ENCODE measurements at regions not wholly inside any gene's neighbourhood (a gene's known extent, or its start where the extent isn't known, plus 50 kb on each side); places are given as distances from the start of the nearest gene placed in this dataset.
"Not testable (repeated sequence)": the region's sequence is repeated elsewhere in the genome, so short reads cannot be mapped to it uniquely, and the experiment has no call there.

DNA sequence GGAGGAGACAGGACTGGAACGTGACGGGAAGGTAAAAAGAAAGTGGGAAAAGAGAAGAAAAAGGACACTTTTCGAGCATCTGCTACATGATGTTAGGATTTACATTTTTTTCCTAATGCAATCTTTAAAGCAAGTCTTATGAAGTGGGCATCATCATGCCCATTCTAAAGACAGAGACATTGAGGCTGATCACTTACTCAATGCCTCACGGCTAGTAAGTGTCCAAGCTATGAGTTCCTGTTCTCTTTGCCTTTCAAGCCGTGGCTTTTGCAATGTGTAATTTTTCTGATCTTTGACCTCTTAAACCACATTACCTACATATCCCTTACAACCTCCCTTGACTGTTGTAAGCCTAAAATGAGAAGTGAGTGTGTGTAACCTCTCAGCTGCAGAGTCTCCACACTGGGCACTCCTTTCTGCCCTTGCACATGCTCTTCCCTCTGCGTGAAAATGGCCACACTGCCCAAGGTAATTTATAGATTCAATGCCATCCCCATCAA, 649.2 kb downstream of the RNF144A start:
- Mint-ChIP-seq H3K4me1 (no peaks in the 10 kb centered on the region), H3K36me3 (ENCODE audit: low read depth) (no peaks in the 10 kb centered on the region), H3K27ac (no peak overlapping the region), H3K9me3 (peaks cover 11% of the 10 kb centered on the region), H3K27me3 (ENCODE audit: low read depth) (peaks cover 6% of the 10 kb centered on the region), H3K4me3 (no peak overlapping the region)
- TF ChIP-seq, protein P1, sequence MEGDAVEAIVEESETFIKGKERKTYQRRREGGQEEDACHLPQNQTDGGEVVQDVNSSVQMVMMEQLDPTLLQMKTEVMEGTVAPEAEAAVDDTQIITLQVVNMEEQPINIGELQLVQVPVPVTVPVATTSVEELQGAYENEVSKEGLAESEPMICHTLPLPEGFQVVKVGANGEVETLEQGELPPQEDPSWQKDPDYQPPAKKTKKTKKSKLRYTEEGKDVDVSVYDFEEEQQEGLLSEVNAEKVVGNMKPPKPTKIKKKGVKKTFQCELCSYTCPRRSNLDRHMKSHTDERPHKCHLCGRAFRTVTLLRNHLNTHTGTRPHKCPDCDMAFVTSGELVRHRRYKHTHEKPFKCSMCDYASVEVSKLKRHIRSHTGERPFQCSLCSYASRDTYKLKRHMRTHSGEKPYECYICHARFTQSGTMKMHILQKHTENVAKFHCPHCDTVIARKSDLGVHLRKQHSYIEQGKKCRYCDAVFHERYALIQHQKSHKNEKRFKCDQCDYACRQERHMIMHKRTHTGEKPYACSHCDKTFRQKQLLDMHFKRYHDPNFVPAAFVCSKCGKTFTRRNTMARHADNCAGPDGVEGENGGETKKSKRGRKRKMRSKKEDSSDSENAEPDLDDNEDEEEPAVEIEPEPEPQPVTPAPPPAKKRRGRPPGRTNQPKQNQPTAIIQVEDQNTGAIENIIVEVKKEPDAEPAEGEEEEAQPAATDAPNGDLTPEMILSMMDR (IDR thresholded peaks at IDR 0.05; ENCODE audit: unreplicated experiment in 3 of 3), result no peak

DNA sequence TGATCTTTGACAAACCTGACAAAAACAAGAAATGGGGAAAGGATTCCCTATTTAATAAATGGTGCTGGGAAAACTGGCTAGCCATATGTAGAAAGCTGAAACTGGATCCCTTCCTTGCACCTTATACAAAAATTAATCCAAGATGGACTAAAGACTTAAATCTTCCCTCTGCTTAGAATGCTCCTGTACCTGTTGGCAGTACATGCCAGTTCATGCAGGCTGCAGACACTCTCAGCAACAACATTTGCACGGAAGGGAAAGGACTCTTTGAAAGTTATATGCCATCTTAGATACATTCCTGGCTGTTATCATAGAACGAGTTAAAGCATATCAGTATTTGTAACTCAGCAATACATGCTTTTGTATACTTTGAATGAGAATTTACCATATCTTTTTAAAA, 649.9 kb downstream of the RNF144A start:
- not testable (repeated sequence) for H3K4me1 Mint-ChIP-seq; H3K27ac Mint-ChIP-seq; H3K36me3 Mint-ChIP-seq (ENCODE audit: low read depth); H3K27me3 Mint-ChIP-seq (ENCODE audit: low read depth); H3K4me3 Mint-ChIP-seq
- H3K9me3 Mint-ChIP-seq, result peaks cover 11% of the 10 kb centered on the region

DNA sequence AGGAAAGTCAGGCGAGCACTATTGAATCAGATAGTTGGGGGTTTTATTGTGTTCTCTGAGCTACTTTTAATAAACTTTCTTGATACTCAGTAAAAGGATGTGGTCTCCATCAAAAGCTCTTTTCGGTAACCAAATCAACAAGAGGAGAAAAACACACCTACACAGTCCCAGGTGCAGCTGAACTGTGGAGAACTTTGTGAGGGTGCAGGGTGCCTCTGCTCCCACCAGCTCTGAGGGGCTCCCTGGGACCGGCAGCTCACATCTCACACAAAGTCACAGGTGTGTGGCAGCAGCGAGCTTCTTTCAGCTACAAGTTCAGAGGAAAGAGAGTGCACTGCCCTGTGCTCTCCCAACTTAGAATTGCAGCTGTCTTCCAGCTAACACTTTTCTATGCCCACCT, 650.4 kb downstream of the RNF144A start:
- H3K4me1 Mint-ChIP-seq, result no peaks in the 10 kb centered on the region
- H3K27me3 Mint-ChIP-seq (ENCODE audit: low read depth), result peaks cover 6% of the 10 kb centered on the region
- no peak overlapping the region for H3K27ac Mint-ChIP-seq
- TF ChIP-seq, protein P1 (IDR thresholded peaks at IDR 0.05; ENCODE audit: unreplicated experiment in 3 of 3), result no peak
- peaks cover 11% of the 10 kb centered on the region for H3K9me3 Mint-ChIP-seq
- no peaks in the 10 kb centered on the region for H3K36me3 Mint-ChIP-seq (ENCODE audit: low read depth)
- no peak overlapping the region for H3K4me3 Mint-ChIP-seq

DNA sequence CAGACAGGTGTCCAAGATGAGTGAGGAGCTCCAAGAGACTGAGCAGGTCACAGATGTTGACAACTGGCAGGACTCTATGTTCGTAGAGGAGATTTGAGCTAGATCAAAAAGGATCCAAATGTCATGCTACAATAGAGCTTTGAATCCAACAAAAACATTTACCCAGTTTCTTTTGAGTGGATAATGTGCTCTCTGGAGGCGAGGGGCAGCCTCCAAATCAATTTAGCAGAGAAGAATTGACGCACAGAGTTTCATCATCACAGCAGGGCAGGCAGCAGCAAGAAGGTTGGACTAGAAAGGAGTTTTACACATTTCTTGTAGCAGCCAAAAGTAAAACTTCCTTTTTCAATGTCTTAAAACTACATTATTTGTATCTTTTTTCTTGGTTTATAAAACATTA, 653.0 kb downstream of the RNF144A start:
- no peaks in the 10 kb centered on the region for H3K36me3 Mint-ChIP-seq (ENCODE audit: low read depth)
- TF ChIP-seq, protein P1 (IDR thresholded peaks at IDR 0.05; ENCODE audit: unreplicated experiment in 3 of 3), result no peak
- peaks cover 13% of the 10 kb centered on the region for H3K9me3 Mint-ChIP-seq
- no peaks in the 10 kb centered on the region for H3K4me1 Mint-ChIP-seq
- peaks cover 6% of the 10 kb centered on the region for H3K27me3 Mint-ChIP-seq (ENCODE audit: low read depth)
- H3K27ac Mint-ChIP-seq, result no peak overlapping the region
- no peak overlapping the region for H3K4me3 Mint-ChIP-seq

DNA sequence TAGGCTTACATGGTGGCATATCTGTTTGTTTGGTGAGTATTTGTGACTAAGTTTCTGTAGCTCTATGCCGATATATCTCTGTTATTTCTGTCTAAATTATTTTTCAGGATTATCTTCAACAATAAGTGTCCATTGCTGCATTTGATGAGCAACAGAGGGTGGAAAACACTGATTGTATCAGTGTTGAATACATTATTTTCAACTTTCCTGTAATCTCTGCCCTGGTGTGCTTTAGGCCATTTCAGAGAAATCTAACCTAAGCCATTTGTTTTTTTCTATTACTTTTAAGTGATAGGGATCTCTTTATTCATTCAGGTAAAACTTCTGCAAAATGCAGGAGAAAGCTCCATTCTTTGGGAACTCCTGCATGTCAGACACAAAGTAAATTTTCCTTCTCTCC, 654.5 kb downstream of the RNF144A start:
- Mint-ChIP-seq H3K27ac (no peak overlapping the region), H3K27me3 (ENCODE audit: low read depth) (peaks cover 3% of the 10 kb centered on the region), H3K4me3 (no peak overlapping the region), H3K9me3 (peaks cover 11% of the 10 kb centered on the region), H3K36me3 (ENCODE audit: low read depth) (no peaks in the 10 kb centered on the region), H3K4me1 (no peaks in the 10 kb centered on the region)
- TF ChIP-seq, protein P1 (IDR thresholded peaks at IDR 0.05; ENCODE audit: unreplicated experiment in 3 of 3), result no peak

DNA sequence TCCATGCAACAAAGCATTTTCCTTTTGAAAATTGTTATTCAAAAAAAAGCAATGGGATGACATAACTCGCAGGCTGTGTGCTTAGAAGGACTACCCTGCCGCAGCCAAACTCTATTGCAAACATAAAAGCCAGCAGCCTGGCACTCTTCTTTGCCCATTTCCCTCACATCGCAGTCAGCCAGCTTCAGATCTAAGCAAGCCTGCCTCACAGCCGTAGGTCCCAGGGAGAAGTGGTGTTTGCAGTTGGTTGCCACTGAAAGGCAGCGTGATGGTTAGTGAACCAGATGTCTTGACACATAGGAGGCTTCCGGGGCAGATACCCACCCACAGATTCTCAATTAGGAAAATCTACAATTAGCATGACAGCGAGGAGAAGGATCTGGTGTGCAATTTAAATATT, 655.2 kb downstream of the RNF144A start:
- H3K4me3 Mint-ChIP-seq, result no peak overlapping the region
- H3K36me3 Mint-ChIP-seq (ENCODE audit: low read depth), result peaks cover under 1% of the 10 kb centered on the region
- H3K9me3 Mint-ChIP-seq, result peaks cover 11% of the 10 kb centered on the region
- no peaks in the 10 kb centered on the region for H3K4me1 Mint-ChIP-seq
- H3K27me3 Mint-ChIP-seq (ENCODE audit: low read depth), result peaks cover 3% of the 10 kb centered on the region
- no peak overlapping the region for H3K27ac Mint-ChIP-seq
- TF ChIP-seq, protein P1 (IDR thresholded peaks at IDR 0.05; ENCODE audit: unreplicated experiment in 3 of 3), result no peak

Data from nephron (organoid).